ENCODE measurements at regions not wholly inside any gene's neighbourhood (a gene's known extent, or its start where the extent isn't known, plus 50 kb on each side); places are given as distances from the start of the nearest gene placed in this dataset.

DNA sequence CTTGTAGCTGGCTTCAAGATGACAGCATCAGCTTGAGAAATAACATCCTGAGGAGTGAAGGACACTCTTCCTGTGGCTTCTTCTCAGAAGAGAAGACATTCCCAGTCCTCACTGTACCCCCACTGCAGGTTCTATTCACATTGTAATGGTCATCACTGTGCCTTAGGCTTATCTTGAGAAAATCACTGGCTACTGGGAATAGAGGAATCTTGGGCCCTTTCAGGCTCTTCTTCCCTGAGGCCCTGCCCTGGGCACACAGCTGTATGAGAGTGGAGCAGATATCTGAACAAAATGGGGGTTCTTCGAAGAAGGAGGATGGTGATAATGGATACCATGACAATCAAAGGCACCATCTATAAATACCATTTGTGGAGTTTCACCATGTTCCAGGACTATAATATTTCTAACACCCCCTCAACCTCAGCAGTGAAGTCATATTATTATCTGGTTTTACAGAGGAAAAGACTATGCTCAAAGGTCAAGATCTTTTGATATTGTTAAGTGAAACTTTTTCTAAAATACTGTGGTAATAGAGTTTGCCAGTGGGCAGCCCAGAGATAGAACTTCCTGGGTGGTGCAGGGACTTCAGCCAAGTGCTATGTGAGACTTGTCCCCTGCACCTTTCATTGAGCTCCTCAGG lies 143.1 kb upstream of the KCNE2 start:
- TF ChIP-seq, protein P1, sequence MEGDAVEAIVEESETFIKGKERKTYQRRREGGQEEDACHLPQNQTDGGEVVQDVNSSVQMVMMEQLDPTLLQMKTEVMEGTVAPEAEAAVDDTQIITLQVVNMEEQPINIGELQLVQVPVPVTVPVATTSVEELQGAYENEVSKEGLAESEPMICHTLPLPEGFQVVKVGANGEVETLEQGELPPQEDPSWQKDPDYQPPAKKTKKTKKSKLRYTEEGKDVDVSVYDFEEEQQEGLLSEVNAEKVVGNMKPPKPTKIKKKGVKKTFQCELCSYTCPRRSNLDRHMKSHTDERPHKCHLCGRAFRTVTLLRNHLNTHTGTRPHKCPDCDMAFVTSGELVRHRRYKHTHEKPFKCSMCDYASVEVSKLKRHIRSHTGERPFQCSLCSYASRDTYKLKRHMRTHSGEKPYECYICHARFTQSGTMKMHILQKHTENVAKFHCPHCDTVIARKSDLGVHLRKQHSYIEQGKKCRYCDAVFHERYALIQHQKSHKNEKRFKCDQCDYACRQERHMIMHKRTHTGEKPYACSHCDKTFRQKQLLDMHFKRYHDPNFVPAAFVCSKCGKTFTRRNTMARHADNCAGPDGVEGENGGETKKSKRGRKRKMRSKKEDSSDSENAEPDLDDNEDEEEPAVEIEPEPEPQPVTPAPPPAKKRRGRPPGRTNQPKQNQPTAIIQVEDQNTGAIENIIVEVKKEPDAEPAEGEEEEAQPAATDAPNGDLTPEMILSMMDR (tag by site-specific recombination; IDR thresholded peaks at IDR 0.05) = no peak
- no peak for TF ChIP-seq ZNF658 (tag by site-specific recombination; IDR thresholded peaks at IDR 0.05)
- no peak for TF ChIP-seq BCL11A (tag by site-specific recombination; IDR thresholded peaks at IDR 0.05; ENCODE audit: low read depth)
- no peak for TF ChIP-seq ZEB2 (tag by site-specific recombination; IDR thresholded peaks at IDR 0.05)
- TF ChIP-seq ZNF501 (tag by site-specific recombination; IDR thresholded peaks at IDR 0.05) = no peak
- TF ChIP-seq, protein P2, sequence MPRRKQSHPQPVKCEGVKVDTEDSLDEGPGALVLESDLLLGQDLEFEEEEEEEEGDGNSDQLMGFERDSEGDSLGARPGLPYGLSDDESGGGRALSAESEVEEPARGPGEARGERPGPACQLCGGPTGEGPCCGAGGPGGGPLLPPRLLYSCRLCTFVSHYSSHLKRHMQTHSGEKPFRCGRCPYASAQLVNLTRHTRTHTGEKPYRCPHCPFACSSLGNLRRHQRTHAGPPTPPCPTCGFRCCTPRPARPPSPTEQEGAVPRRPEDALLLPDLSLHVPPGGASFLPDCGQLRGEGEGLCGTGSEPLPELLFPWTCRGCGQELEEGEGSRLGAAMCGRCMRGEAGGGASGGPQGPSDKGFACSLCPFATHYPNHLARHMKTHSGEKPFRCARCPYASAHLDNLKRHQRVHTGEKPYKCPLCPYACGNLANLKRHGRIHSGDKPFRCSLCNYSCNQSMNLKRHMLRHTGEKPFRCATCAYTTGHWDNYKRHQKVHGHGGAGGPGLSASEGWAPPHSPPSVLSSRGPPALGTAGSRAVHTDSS (tag by site-specific recombination; IDR thresholded peaks at IDR 0.05) = no peak
- no peak for TF ChIP-seq ZNF660 (tag by site-specific recombination; IDR thresholded peaks at IDR 0.05)
- no peak for TF ChIP-seq HOXA7 (CRISPR knock-in tag; IDR thresholded peaks at IDR 0.05; ENCODE audit: borderline replicate concordance)
- TF ChIP-seq, protein P3, sequence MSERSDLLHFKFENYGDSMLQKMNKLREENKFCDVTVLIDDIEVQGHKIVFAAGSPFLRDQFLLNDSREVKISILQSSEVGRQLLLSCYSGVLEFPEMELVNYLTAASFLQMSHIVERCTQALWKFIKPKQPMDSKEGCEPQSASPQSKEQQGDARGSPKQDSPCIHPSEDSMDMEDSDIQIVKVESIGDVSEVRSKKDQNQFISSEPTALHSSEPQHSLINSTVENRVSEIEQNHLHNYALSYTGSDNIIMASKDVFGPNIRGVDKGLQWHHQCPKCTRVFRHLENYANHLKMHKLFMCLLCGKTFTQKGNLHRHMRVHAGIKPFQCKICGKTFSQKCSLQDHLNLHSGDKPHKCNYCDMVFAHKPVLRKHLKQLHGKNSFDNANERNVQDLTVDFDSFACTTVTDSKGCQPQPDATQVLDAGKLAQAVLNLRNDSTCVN (tag by site-specific recombination; optimal IDR thresholded peaks at IDR 0.05) = no peak
- no peak for TF ChIP-seq ZNF830 (tag by site-specific recombination; IDR thresholded peaks at IDR 0.05; ENCODE audit: low read depth)
